OCI-LY1 (cell line): ENCODE measurements at regions not wholly inside any gene's neighbourhood (a gene's known extent, or its start where the extent isn't known, plus 50 kb on each side); places are given as distances from the start of the nearest gene placed in this dataset.

ENCODE experiments used
- CTCF ChIP-seq: fragments of 200-600 bp; sonication (generic), shearing (Covaris generic); IDR thresholded peaks from 2 replicates; pipeline ENCODE4 v1.5.1; 2017; ENCODE audit warnings: mild to moderate bottlenecking, antibody characterized with exemption, low read length, moderate library complexity, mixed read lengths
- EZH2 ChIP-seq: fragments of 200-600 bp; sonication (generic), shearing (Covaris generic); IDR thresholded peaks from 2 replicates; pipeline ENCODE4 v1.8.0; 2017; ENCODE audit warnings: borderline replicate concordance, mixed run types, mild to moderate bottlenecking, antibody characterized with exemption, low read length, moderate library complexity, mixed read lengths

DNA sequence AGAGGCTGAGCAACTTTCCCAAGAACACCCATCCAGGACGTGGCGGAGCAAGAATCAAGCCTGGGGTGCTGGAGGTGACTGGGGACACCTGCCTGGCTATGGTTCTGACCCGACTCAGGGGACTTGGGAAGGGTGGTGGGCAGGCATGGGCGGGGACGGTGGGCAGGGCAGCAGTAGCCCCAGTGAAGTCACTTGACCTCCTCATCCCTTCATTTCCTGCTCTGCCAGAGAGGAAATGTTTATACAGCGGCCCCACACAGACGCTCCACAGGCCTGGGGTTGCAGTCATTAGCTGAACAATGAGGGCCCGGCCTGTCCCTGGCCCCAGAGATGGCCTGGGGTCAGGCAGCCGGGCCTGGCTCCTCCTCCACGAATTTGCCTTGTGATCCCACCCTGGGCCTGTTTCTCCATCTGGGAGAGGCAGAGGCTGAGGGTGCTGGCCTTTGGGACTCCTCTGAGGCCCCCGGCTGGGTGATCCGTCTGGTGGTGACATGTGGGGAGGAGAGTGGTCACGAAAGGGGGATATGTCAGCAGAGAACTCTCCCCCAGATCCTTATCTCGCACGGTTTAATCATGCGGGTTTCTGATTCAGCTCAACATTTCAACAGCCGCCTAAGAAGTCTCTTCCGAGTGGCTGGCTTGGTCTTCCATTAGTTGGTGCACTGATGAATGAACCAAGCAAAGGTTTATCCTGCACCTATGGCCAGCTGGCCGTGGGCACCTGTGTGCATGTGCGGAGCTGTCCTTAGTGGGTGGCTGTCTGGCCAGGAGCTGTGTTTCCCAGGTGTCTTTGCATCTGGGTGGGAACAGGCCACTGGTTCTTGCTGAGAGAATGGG lies 175.9 kb downstream of the IRF8 start:
- TF ChIP-seq CTCF (no peak), EZH2 (no peak)
